HG03558 (cell line): ENCODE measurements at regions not wholly inside any gene's neighbourhood (a gene's known extent, or its start where the extent isn't known, plus 50 kb on each side); places are given as distances from the start of the nearest gene placed in this dataset.

Experiments
- ATAC-seq: cut with Tn5 transposase; IDR thresholded peaks from one replicate; pipeline ENCODE4 v1.9.1; 2021; ENCODE audit warnings: moderate number of reproducible peaks; ENCODE audit not compliant: unreplicated experiment; ENCODE audit errors: extremely low read depth

DNA sequence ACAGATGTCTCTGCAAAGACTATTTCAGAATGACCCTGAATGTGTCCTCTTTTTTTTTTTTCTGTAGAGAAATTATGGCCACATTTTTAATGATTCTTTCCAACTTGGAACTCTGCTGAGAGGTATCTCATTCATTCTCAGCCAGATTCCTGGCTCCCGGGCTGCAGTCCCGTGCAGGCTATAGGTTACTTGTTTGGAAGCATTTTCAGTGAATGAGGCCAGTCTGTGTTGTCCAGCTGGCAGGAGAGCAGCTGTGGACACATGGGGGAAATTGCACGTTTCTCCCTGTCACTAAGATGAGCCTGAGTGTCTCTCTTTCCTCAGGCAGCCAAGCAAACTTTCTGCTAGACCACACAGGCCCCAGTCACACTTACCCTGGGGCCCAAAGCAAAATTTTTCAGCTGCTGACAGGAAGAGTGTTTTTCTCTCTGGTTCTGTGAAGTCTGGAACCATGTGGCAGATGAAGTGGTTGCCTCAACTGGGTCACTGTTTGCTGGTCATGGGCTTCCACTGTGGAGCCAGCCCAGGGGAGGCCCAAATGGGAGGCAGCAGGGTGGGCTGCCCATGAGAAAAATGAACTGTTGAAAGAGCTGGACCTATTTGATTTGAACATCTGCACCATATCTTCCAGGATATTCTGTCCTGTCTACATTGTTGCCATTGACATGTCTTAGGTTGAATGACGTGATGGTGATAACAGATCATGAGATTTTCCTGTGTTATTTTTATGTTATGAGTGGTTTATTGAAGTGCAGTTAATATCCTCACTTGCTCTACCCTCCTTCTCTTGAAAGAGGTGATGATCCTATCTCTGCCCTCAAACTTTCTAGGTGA, 431.2 kb downstream of the LPIN1 start:
- peak; percentile 55 for ATAC-seq

DNA sequence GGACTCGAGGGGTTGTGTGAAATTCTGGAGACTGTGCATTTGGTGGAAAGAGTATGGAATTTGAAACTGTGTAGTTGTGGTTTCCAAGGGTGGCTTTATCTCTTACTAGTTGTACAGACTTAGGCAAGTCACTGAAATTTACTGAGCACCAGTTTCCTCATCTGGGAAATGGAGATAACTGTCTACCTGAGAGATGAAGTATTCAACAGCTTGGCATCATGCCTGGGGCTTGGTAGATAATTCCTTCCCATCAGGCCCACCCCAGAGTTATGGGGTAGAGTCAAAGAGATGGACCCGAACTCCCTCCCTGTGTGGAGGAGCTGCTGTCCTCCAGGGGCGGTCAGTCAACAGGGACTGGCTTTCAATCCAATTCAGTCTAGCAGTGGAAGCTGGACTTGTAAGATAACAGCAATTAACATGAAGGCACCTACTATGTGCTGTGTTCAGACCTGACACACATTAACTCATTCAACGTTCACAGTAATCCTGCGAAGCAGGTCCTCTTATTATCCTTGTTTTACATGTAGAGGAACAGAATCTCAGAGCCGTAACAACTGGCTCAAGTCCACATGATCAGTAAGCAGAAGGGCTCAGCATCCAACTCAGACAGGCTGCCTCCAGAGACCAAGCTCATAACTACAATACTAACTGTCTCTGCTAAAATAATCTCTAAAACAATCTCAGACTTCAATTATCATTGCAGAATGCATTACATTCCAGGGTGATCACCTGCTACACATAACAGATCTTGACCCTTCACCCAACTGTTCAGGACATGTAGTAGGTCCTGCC, 432.1 kb downstream of the LPIN1 start:
- ATAC-seq, result no peak

DNA sequence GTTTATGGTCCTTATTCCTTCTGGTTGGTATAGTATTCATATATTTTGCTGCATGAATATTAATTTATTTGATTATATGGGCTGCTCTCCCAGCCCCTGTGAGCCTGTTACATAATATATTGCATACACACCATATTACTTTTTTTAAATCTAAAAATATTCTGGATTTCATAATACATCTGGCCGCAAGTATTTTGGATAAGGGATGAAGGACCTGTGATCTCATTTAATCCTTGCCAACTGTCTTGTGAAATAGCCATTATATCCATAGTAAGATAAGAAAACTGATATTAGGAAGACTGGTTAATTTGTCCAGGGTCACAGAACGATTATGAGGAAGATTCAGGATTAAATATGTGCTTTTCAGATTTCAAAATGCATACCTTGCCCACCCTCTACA, 433.6 kb downstream of the LPIN1 start:
- no peak for ATAC-seq

DNA sequence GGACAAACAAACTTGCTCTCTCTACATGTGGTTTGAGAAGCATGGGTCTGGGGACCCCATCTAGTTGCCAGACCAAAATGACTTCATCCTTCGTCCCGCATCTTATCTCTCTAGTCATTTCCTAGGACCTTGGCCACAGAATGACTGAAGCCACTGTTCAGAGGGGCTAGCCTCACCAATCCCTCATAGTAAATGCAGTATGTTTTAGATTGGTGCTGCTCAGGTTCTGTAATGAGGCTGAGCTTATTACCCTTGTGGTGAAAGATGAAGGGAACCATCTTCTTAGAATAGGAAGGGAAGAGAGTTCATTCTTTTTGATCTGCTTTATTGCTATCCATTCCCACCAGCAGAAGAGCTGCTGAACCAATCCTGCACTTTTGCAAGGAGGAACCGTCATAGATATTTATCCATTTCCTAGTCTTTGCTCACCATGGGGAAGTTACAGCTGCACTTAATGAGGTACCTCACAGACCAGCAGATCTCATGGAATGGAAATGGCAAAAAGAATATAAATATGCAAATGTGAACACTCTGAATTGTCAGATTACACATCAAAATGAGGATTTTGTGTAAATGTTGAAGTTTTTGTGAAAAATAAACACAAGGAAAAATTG, 436.7 kb downstream of the LPIN1 start:
- no peak for ATAC-seq

DNA sequence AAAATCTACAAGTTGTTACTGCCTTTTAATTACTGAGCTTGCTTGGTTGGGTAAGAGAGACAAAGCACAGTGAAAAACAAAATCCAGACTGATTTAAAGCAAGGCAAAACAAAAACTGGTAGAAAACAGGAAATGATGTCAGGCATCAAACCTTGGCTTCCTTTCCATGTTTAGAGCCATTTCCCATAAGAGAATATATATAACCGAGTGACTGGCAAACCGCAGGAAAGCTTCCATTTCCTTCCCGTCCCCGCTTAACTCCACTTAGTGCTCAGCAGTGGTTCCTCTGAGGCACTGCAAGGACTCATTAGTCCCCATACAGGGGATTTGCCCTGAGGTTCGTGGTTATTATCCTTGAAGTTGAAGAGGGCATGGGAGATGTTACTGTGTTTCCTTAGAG, 446.3 kb downstream of the LPIN1 start:
- no peak for ATAC-seq

DNA sequence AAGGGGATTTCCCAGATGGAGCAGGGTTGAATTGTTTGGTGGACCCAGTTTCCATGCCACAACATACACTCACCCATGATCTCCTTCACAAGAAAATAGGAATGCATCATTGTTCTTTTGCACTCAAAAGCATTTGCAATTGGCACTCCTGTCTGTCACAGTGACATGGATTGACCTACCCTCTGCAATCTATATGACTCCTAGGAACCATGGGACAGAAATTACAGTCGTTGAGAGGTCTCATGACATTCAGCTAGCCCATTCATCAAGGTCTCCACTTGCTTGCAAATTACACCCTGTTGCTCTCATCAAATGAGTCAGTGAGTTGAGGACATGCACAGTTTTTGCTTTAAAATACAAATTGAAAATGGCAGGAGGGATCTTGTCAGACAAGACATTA, 448.5 kb downstream of the LPIN1 start:
- ATAC-seq, result no peak

DNA sequence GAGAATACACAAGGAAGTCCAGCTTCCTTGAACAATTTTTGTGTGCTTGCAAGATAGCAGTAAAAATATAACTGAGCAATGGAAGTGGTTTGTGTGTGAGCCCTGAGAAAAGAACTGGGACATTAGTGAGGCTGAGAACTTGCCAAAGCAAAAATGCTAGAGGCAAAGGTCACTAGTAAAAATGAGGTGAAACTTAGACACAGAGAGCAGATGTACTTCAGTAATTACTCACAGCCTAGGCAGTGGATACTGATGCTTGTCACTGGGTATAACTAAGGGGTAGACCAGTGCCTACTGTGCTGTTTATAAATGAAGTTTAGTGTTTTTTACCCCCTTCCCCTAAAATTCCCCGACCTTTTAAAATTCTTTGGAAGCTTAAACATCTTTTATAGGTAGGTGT, 450.1 kb downstream of the LPIN1 start:
- ATAC-seq, result no peak

DNA sequence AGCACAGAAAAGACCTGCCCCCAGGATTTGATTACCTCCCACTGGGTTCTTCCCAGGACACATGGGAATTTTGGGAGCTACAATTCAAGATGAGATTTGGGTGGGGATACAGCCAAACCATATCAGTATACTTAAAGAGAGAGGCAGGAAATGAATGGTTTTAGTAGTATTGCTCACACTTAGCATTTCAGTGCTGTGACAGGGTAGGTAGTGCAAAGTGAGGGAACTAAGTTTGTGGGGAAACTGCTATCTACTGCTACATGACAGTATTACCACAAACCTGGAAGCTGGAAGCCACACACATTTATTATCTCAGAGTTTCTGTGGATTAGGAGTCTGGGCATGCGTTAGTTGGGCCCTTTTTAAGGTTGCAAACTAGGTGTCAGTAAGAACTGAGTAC, 450.7 kb downstream of the LPIN1 start:
- no peak for ATAC-seq

DNA sequence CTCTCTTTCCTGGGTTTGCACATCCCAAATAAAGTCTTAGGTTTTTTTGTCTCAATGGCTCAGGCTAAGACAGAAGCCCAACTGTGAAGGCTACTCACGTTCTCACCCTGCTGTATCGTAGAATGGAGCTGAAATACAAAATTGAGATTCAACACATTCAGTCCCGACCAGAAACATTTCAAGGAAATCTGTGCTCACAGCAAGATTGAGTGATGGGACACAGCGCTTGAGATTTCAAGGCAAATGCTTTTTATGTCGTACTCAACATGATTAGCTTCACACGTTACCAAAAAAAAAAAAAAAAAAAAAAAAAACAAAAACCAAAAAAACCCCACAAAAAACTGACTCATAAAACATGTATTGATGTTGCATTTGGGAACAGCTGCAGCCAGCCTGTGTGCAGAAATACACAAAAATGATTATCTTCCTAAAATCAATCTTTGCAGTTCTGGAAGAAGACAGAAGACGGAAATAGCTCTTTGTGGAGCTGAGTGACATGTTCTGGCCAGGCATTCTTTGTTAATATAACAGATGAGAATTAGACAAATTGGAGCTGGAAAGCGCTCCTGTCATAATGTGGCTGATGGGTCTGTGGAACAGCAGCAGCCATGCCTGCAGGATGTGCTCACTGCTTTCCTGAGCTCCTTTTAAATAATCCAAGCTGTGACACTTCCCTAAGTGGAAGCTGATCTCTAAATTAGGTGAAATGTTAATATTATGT, 453.2 kb downstream of the LPIN1 start:
- no peak for ATAC-seq

DNA sequence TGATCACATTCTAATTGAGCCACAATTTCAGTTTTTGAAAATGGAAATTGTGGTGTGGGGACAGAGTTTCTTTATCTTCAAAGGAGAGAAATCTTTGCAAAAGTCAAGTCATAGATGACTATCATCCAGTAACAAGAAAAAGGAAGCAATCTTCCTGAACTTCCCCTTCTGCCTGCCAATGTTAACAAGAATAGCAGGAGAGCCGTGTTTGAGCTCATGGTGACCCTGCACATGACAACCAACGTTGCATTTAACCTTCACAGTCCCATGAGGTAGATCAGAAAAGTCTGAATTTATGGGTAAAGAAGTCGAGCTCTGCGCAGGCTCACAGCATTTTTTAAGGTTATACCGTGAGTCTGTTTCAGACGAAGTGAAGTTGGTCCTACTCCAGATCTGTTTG, 454.9 kb downstream of the LPIN1 start:
- no peak for ATAC-seq

DNA sequence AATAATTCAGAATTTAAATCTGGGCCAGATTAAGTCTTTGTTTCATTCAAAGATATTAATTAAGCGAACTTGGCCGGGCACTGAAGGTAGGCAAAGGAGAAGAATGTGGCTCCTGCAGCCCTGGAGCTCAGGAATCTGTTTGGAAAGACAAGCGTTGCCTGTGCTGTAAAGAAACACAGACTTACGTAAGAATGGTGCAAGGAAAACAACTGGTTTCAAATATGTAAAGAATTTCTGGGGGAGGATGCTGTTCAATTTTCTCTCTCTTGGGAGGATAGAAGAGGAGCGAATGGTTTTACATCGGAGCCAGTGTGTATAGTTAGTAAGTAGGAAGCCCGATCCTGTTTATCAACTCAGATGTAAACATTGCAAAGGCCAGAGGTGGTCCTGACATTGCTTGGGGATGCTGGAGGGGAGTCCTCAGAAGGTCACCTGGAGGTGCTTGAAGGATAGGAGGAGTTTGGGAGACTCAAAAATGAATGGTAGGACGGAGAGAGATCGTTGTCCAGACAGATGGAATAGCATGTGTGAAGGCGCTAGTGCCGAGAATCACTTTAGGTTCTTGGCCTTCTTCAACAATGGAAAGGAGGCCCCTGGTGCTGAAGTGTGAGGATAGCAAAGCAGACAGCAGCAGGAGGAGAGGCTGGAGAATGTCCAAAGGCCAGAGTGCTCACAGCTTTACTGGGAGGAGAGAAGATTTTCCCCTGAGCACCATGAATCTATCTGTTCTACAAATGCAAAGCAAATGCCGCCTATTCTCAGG, 456.1 kb downstream of the LPIN1 start:
- ATAC-seq, result no peak

DNA sequence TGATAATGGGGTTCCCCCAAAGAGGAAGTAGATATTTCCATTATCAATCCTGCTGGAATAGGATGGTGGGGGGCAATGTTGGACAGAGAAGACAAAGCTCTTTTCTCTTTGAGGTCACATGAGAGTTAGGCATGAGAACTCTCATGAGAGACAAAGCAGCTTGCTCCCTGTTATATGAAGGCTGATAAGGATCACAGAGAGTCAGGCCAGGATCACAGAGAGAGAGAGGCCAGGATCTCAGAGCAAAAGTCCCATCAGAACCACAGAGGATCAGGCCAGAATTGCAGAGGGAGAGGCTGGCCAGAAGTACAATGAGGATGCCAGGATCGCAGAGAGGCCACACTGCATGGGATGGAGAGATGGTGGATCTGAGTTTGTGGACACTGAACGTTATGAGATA, 457.1 kb downstream of the LPIN1 start:
- ATAC-seq, result no peak

DNA sequence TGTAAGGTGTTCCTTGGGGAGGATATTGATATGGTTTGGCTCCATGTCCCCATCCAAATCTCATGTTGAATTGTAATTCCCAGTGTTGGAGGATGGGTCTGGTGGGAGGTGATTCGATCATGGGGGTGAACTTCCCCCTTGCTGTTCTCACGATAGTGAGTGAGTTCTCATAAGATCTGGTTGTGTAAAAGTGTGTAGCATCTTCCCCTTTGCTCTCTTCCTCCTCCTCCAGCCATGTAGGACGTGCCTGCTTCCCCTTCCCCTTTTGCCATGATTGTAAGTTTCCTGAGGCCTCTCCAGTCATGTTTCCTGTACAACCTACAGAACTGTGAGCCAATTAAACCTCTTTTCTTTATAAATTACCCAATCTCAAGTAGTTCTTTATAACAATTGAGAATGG, 458.7 kb downstream of the LPIN1 start:
- no peak for ATAC-seq

DNA sequence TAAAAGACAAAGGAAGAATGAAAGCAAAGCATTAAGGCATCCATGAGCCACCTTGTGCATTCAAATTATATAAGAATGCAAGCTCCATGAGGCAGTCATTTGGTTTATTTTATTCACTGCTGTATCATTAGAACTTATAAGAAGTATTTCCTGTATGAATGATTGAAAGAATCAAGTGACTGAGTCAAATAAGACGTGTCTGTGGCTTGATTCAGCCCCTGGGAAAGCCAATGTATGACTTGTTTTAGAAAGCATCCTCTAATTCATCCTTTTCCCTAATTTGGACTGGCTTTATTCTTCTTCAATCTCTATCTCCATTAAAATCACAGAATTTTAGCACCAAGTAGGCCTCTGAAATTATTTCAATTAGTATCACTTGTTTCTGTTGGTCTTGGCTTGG, 461.1 kb downstream of the LPIN1 start:
- no peak for ATAC-seq

DNA sequence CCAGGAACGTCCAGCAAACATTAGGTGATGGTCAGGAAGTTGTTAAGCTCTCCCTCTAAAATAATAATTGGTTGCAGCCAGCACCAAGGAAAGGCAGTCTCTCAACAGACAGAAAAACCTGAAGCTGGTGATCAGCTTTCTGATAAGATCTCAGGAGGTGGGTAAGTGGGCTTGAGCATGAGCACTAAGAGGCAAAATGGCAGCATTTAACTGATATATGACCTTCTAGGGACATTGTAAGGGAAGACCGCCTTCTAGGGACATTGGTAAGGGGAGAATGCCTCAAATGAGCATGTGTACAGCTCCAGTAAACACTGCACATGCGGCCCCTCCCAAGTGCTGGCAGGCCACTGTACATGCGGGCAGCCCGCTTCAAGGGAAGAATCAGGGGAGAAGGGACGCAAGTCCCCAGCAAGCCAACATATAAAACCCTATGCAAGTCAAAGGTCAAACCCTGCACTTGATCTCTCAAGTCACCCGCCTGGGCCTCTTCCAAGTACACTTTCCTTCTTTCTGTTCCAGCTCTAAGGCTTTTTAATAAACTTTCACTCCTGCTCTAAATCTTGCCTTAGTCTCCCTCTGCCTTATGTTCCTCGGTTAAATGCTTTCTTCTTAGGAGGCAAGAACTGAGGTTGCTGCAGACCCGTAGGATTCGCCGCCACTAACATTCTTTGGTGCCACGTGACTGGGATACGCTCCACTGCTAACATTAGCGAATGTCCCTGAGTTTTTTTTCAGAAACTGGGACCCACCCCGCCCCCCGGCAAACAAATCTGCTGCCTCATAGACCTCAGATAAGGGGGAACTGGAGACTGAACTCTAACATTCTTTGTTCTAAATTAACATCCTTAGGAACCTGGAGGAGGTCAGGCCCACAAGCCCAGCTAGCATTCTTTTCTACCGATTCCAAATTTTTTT, 463.8 kb downstream of the LPIN1 start:
- no peak for ATAC-seq

DNA sequence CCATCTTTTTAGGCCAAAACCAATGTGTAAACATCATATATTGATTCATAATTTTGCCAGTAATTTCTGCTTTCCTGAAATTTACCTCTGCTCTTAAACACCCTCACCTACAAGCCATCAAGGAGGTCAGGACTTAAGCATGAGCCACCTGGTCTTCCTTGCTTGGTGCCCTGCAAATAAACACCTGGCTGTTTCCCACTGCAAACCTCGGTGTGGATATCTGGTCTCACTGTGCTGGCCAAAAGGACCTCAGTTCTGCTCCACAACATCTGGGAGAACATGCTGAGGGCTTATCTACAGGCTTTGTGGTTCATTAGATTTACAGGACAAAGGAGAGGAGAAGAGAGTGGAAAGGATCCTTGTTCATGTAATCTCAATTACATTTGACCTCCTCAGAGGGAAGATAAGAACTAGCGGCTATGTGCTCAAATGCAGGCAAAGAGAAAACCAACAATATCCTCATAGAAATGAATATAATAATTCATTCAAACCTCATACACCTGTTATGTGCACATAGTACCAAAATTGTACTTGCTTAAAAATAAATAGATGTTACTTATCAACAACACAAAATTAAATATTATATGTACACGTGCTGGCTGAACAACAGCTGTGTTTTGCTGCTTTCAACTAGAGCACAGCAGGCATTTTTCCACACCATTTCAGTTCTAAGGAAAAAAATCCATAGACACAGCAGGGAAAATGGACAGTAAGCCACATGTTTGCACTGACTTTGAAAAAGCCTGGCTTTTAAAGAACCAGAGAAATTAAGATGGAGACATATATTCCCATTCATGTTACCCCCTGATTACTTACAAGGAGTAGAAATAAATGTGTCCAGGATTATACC, 465.1 kb downstream of the LPIN1 start:
- ATAC-seq, result no peak

DNA sequence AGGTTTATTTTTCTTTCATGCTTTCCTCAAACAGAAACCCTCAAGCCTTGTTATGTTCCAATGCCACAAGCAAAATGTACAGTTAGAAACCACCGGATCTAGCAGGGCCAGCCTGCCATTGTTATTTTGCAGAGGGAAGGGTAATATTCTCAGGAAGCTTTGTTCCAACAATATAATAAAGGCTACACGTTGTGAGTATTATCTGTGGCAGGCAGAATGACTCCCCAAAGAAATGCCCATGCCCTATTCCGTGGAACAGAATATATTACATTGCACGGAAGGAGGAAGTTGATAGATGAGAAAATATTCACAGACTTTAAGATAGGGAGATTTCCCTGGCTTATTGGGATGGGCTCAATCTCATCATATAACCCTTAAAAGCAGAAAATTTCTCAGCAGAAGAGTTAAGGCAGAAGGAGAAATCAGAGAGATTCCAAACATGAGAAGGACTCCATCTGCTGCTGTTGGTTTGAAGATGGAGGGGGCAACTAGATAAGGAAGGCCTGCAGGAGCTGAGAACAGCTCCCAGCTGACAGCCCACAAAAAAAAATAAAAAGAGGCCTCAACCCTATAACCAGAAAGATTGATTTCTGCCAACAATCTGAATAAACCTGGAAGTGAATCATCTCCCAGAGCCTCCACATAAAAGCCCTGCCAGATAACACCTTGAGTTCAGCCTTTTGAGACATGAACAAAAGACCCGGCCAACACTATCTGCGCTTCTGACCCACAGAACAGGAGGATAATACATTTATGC, 466.6 kb downstream of the LPIN1 start:
- no peak for ATAC-seq
